ENCODE measurements at regions not wholly inside any gene's neighbourhood (a gene's known extent, or its start where the extent isn't known, plus 50 kb on each side); places are given as distances from the start of the nearest gene placed in this dataset.

- TF ChIP-seq CTCF (IDR thresholded peaks at IDR 0.05), result no peak
- no peak for TF ChIP-seq USF2 (CRISPR knock-in tag; IDR thresholded peaks at IDR 0.05)
- TF ChIP-seq CDX4 (CRISPR knock-in tag; IDR thresholded peaks at IDR 0.05; ENCODE audit: borderline replicate concordance), result no peak
- TF ChIP-seq CBFB (CRISPR knock-in tag; IDR thresholded peaks at IDR 0.05; ENCODE audit: low read depth), result no peak
- TF ChIP-seq NFYB (CRISPR knock-in tag; conservative IDR thresholded peaks at IDR 0.05; ENCODE audit: low read depth), result no peak
- no peak for TF ChIP-seq ZBTB21 (CRISPR knock-in tag; IDR thresholded peaks at IDR 0.05; ENCODE audit: borderline replicate concordance)
- TF ChIP-seq ZNF512 (CRISPR knock-in tag; IDR thresholded peaks at IDR 0.05; ENCODE audit: borderline replicate concordance), result no peak
- no peak for TF ChIP-seq JUN (CRISPR knock-in tag; IDR thresholded peaks at IDR 0.05)
- no peak for TF ChIP-seq E2F1 (CRISPR knock-in tag; IDR thresholded peaks at IDR 0.05)
- no peak for TF ChIP-seq RELA (CRISPR knock-in tag; IDR thresholded peaks at IDR 0.05; ENCODE audit: borderline replicate concordance)
- TF ChIP-seq KAT7 (CRISPR knock-in tag; IDR thresholded peaks at IDR 0.05; ENCODE audit: borderline replicate concordance), result no peak
- TF ChIP-seq STAT6 (CRISPR knock-in tag; conservative IDR thresholded peaks at IDR 0.05; ENCODE audit: low read depth), result no peak
Observed at GRCh38 chr3:34264337-34265041, 466.1 kb downstream of the PDCD6IP start.

Measured in WTC11 (cell line).